Activated CD8-positive, alpha-beta memory T cell treated with anti-CD3 and anti-CD28 coated beads for 24 hours (primary cell): ENCODE measurements at regions not wholly inside any gene's neighbourhood (a gene's known extent, or its start where the extent isn't known, plus 50 kb on each side); places are given as distances from the start of the nearest gene placed in this dataset.
"Not testable (repeated sequence)": the region's sequence is repeated elsewhere in the genome, so short reads cannot be mapped to it uniquely, and the experiment has no call there.

ENCODE experiments used
- DNase-seq: peaks from one replicate; pipeline ENCODE4 v3.0.0-alpha.2; 2020

GRCh38 chr2:16090650-16091575, 150.6 kb downstream of the MYCN start:
- no peak for DNase-seq

DNA sequence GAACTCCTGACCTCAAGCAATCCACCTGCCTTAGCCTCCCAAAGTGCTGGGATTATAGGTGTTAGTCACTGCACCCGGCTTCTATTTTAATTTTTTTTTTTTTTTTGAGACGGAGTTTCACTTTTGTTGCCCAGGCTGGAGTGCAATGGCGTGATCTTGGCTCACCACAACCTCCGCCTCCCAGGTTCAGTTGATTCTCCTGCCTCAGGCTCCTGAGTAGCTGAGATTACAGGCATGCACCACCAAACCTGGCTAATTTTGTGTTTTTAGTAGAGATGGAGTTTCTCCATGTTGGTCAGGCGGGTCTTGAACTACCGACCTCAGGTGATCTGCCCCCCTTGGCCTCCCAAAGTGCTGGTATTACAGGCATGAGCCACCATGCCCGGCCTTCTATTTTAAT, 149.1 kb downstream of the MYCN start:
- DNase-seq, result not testable (repeated sequence)

GRCh38 chr2:16088802-16089112, 148.4 kb downstream of the MYCN start:
- no peak for DNase-seq

- DNase-seq, result no peak
These were observed 147.9 kb downstream of the MYCN start for GRCh38 chr2:16088035-16088801.

GRCh38 chr2:16086136-16086535, 145.8 kb downstream of the MYCN start:
- DNase-seq, result not testable (repeated sequence)

DNA sequence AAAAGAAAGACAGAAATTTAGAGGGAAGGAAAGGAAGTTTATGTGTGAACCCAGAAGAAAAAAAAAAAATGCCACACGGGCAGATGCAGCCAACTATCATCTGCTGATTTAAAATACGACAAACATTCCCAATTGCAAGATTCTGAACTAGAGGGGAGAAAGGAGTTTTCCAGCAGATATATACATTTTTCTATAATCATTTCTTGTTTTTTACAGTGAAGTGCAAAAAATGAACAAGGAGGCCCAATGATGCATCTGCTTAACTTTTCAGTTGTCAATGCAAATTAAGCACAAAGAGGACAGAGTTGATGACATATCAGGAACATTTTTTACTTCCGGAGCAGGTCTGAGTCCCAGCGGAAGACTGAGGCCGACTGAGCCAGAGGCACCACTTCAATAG, 144.7 kb downstream of the MYCN start:
- no peak for DNase-seq

DNA sequence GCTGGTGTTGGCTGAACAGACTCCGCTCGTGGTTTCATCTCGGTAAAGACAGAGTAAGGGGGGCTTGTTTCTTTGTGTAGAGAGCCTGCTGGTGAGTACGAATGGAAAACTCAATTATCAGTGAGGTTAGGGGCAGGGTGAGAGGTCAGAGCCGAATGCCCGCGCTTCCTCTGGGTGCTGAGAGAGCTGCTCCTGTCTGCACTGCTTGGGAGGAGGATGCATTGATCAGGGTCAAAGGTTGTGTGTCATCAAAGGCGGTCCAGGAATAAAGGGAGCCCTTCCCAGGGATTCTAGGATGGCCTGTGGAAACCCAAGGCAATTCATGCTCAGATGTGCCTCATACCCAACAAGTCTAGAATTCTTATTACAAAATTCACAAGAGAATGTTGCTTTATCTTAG, 143.9 kb downstream of the MYCN start:
- DNase-seq, result no peak

- no peak for DNase-seq
These were observed 141.9 kb downstream of the MYCN start for GRCh38 chr2:16082276-16082675.

DNA sequence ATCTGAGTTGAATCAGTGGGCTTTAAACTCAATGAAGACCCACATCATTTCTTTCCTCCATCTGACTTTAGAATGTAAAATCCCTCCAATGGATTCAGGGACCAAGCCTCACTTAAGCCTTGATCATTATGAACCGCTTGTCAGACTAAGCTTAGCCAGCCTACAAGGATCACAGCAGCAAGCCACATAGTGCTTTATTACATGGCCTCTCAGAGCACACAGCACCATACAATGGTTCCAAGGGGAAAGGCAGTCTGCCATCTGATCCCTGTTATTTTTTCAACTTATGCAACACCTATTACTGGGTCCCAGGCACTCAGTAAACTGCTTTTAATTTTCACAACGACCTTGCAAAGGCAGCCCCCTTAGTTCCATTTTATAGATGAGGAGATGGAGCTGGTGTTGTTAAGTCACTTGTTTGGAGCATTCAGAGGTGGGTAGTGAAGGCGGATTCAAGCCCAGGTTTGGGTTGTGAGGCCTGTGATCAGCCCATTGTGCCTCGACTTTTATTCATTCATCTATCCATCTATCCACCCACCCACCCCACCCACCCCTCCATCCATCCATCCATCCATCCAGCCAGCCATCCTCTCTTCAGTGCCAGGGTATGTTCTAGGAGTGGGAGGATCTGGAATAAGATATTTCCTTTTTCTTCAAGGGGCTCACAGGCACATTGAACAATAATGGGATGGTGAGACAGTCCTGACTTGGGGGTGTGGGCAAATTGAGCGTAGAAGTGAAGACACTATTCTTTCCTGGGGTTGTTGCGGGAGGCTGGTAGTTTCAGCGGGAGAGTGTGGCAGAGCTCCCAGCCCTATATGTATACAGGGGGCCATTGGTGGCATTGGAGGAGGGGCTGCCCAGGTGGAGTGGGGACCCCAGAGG, 141.2 kb downstream of the MYCN start:
- no peak for DNase-seq

GRCh38 chr2:16080516-16080915, 140.2 kb downstream of the MYCN start:
- no peak for DNase-seq

DNA sequence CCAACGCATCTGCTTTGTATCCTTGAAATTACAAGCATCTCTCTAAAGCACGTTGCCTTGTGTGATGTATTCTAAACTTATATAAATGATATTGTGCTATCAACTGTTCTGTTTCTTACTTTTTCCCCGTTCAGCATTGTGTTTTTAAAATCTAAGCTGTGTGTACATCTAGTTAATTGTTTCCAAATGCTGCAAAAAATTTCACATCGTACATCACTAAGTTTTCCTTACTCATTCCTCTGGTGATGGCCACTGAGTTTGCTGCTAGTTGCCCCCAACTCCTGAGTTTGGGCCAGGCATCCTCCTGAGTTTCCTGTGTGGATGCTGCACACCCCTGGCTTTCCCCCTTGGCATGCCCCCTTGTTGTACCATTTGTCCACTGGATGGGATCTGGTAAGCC, 139.7 kb downstream of the MYCN start:
- DNase-seq, result no peak

GRCh38 chr2:16079637-16080036, 139.3 kb downstream of the MYCN start:
- no peak for DNase-seq

DNA sequence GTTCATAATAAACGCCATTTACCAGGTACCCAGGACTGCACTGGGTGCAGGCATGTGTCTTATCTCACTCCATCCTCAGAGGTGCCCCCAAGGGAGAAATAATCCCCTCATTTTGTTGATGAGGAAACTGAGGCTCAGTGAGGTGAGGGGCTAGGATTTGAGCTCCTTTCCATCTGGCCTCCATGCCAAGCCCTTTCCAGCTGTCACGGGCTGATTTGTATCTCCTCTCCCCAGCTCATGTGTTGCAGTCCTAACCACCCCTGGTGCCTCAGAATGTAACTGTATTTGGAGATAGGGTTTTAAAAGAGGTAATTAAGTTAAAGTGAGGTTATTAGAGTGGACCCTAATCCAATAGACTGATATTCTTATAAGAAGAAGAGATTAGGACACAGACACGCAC, 137.3 kb downstream of the MYCN start:
- no peak for DNase-seq

DNA sequence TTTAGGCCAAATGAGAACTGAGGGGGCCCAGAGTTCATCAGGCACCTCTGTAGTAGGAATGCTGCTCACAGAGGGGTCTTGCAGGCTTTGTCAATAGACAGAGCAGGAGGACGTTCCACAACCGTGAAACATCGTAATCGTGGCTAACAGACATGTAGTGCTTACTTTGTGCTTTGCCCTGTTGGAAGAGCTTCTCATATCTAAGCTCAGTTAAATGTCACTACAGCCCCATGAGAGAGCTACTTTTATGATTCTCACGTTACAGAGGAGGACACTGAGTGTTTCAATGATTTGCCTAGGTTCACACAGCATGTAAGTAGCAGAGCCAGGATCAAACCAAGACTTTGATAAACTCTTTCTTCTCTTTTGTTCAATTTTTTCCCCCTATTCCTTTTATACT, 136.6 kb downstream of the MYCN start:
- DNase-seq, result no peak

DNA sequence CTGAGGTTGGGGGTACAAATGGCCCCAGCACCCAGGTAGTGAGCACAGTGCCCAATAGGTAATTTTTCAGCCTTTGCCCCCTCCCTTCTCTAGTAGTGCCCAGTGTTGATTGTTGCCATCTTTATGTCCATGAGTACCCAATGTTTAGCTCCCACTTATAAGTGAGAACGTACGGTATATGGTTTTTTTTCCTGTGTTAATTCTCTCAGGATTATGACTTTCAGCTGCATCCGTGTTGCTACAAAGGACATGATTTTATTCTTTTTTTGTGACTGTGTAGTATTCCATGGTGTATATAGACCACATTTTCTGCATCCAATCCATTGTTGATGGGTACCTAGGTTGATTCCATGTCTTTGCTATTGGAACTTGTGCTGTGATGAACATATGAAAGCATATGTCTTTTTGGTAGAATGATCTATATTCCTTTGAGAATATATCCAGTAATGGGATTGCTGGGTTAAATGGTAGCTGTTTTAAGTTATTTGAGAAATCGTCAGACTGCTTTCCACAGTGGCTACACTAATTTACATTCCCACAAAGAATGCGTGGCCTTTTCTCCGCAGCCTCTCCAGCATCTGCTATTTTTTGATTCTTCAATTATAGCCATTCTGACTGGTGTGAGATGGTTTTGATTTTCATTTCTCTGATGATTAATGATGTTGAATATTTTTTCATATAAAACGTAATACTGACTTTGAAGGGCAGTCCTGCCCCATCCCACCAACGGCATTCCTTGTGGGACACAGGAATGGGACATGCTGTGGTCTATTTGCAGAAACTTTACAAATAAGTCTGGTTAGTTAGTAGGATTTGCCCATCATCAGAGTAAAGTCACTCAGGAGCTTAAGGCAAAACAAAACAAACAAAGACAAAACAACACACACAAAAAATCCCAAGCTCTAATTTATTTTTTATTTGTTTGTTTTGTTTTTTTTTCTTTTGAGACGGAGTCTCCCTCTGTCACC, 135.0 kb downstream of the MYCN start:
- no peak for DNase-seq

GRCh38 chr2:16073921-16074425, 133.6 kb downstream of the MYCN start:
- DNase-seq, result no peak

- no peak for DNase-seq
These were observed 133.1 kb downstream of the MYCN start for GRCh38 chr2:16073471-16073870.

GRCh38 chr2:16072638-16073290, 132.4 kb downstream of the MYCN start:
- no peak for DNase-seq

DNA sequence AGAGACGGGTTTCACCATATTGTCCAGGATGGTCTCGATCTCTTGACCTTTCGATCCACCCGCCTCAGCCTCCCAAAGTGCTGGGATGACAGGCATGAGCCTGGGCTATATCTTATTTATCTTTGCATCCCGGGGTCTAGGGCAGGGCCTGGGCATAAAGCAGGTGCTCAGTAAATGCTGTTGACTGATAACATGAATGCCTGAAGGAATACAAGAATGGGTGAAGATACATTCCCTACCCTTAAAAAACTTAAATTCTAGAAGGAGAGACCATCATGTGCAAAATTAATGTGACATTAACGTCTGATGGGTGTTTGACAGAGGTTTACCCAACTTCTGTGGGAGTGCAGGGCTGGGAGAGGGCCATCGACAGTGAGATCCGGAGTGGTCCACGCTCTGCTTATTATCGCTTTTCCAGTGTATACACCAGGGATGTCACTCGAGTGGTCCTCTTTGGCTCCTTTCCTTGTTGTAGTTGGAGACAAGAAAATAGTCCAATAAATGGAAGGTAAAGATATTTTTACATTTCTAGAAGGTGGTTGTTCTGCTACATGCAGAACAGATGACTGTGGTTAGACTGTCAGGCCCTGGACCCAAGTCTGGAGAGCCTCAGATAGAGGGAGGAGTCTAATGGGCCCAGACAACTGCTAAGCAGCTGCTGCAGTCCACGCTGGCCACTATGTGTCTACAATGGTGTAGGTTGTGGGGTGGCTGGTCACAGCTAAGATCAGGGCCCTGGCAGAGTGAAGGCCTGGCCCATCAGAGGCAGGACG, 131.7 kb downstream of the MYCN start:
- no peak for DNase-seq
